GM12872 (cell line): ENCODE measurements at regions not wholly inside any gene's neighbourhood (a gene's known extent, or its start where the extent isn't known, plus 50 kb on each side); places are given as distances from the start of the nearest gene placed in this dataset.

Experiments used
- TF ChIP-seq, protein P1 (sequence below): IDR thresholded peaks from 3 replicates; pipeline ENCODE4 v1.5.1; 2011; ENCODE audit warnings: low read depth, mild to moderate bottlenecking, low read length, moderate library complexity; ENCODE audit not compliant: insufficient read depth

DNA sequence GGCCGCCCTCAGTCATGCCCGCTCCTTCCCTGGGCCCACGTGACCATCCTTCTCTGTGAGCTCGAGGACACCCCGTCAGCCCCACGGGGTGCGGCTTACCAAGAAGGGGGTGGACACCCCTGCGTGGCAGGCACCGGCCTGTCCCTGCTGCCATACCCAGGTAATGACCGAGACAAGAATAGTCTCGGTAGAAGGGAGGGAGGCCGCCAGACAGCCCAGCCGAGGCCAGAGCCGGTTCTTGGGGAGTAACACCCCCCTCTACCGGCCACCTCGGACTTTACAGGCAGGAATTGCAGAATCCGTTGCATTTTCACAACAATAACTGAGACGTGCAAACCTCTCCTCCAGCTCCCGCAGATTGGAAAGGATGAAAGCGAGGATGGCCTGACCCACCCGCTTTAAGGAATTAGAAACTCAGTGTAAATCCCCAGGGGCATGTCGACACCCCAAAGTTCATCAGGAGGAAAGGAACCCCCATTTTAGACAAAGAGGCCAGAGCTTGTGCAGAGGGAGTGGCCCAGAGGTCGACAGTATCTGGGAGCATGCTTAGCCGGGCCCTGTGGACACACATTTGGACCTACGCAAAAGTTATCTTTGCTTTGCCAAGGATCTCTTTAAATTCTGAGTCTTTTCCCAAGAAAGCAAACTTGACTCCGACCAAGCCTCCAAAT lies 60.1 kb upstream of the GLI2 start:
- TF ChIP-seq, protein P1, sequence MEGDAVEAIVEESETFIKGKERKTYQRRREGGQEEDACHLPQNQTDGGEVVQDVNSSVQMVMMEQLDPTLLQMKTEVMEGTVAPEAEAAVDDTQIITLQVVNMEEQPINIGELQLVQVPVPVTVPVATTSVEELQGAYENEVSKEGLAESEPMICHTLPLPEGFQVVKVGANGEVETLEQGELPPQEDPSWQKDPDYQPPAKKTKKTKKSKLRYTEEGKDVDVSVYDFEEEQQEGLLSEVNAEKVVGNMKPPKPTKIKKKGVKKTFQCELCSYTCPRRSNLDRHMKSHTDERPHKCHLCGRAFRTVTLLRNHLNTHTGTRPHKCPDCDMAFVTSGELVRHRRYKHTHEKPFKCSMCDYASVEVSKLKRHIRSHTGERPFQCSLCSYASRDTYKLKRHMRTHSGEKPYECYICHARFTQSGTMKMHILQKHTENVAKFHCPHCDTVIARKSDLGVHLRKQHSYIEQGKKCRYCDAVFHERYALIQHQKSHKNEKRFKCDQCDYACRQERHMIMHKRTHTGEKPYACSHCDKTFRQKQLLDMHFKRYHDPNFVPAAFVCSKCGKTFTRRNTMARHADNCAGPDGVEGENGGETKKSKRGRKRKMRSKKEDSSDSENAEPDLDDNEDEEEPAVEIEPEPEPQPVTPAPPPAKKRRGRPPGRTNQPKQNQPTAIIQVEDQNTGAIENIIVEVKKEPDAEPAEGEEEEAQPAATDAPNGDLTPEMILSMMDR = peak; percentile 73

DNA sequence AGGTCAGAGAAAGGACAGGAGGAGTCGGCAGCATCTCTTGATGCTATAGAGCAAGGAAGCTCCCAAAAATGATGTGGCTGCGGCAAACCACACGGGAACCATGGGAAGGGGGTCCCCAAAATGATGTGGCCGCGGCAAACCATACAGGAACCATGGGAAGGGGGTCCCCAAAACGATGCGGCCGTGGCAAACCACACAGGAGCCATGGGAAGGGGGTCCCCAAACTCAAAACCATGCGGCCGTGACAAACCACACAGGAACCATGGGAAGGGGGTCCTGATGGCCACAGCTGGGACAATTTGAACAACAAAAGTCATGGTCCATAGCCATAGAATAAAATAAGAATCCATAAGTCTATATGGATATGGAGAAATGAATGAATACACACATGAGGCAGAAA lies 58.4 kb upstream of the GLI2 start:
- TF ChIP-seq, protein P1 = no peak

DNA sequence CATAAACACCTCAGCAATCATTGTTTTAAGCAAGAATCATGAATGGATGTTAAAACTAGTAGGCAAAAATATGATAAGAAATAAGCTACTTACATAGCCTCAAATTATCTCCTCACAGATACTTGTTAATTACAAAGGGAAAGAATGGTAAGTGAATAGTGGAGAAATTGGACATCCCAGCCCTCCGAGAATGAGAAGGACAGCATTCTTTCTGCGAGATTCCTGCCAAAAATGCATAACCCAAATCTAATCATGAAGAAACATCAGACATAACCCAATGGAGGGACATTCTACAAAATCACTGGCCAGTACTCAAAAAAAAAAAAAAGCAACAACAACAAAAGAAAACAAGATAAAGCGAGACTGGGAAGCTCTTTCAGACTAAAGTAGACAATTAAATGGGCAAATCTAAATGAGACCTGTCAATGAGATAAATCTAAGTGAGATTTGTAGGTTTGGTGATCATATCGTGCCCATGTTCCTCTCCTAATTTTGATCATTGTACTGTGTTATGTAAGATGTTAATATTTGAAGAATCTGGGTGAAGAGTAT lies 57.9 kb upstream of the GLI2 start:
- TF ChIP-seq, protein P1 = no peak

DNA sequence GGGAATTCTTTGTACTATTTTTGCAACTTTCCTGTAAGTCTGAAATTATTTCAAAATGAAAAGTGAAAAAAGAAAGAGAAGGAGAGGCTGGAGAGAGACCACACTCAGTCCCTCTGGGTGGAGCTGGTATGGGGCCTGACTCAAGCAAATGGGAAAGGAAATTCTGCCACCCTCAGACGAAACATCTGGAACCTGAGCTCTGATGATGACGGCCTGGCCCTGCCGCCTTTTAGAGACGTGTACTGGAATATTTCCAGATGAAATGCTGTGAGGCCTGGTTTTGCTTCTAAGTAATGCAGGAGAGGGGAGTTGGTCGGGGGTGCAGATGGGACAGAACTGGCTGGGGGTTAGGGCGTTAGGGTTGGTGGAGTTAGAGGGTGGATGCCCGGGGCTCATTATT lies 57.4 kb upstream of the GLI2 start:
- TF ChIP-seq, protein P1 = no peak

DNA sequence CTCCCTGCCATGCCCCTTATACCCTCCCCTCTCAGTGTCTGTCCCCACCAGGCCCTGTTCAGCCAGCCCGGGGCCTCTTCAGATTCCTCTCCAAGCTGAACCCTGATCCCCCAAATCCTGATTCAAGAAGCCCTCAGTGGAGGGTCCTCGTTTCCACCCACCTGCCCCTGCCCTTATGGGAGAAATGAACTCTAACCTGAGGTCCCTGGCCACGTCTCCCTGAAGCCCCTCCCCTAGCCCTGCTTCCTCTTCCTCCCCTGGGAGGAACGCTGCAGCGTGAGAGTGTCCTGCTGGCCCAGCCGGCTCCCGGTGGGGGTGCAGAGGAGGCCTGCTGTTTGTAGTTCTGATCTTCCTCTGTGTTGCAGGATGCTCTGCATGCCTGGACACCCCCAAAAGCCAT lies 56.7 kb upstream of the GLI2 start:
- TF ChIP-seq, protein P1 = no peak

DNA sequence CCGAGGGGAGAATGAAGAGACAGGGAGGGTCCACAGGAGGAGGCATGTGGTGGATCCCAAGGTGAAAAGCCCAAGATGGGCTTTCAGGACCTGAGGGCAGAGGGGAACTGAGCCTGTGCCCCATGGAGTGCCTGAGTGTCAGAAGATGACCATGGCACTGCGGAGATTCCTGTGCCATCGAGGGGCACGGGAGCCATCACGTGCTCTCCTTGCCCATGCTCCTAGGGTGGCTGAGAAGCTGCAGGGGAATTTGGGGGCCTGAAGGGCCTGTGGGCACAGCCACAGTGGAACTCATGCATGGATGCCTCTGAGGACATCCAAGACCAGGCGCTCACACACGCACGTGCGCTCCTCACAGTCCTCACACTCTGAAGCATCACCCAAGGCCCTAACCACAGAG lies 56.1 kb upstream of the GLI2 start:
- TF ChIP-seq, protein P1 = no peak

DNA sequence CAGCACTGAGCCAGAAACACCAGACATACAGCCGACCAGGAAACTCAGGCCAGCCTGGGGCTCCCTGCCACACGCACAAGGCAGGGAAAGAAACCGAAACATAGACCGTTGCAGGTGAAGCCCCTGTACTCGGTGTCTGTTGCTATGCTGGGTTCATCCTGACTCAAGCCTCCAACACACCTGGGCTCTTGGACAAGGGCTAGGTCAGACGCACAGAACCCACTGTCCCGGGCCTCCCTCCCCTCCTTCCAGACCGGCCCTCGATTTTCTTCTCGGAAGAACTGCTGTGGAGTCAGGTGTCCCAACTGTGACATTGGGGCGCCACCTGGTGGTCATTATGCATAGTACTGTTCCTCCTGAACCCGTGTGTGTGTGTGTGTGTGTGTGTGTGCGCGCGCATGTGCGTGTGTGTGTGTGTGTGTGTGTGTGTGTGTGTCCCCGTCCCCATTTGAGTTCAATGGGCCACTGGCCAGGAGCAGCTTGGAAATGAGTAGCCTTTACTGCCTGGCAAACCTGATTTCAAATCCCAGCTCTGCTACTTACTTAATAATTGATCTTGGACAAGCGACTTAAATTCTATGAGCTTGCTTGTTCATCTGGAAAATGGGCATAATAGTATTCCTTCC lies 55.4 kb upstream of the GLI2 start:
- TF ChIP-seq, protein P1 = peak; percentile 72
